GM12874 (cell line): ENCODE measurements at regions not wholly inside any gene's neighbourhood (a gene's known extent, or its start where the extent isn't known, plus 50 kb on each side); places are given as distances from the start of the nearest gene placed in this dataset.

Experiments used
- TF ChIP-seq, protein P1 (sequence below): IDR thresholded peaks from 2 replicates; pipeline ENCODE4 v1.5.1; 2011; ENCODE audit warnings: low read depth, mild to moderate bottlenecking, control low read depth, low read length, moderate library complexity; ENCODE audit not compliant: insufficient read depth

DNA sequence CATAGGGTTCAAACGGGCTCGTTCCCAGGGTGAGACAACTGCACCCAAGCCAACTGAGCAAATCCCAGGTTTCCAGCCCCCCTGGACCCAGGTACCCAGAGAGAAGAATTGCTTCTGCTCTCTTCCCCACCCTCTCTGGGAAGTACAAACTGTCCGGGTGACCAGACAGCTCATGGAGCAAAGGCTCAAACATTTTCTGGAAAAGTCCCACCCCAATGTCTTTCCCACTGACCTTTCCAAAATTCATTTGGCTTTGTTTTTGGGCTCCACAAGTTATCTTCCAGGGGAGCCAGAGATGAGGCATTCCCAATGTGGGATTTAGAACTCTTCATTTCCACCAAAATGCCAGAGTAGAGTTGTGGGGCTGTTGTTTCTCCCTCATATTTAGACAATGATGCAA lies 58.6 kb downstream of the PABIR2 start:
- TF ChIP-seq, protein P1, sequence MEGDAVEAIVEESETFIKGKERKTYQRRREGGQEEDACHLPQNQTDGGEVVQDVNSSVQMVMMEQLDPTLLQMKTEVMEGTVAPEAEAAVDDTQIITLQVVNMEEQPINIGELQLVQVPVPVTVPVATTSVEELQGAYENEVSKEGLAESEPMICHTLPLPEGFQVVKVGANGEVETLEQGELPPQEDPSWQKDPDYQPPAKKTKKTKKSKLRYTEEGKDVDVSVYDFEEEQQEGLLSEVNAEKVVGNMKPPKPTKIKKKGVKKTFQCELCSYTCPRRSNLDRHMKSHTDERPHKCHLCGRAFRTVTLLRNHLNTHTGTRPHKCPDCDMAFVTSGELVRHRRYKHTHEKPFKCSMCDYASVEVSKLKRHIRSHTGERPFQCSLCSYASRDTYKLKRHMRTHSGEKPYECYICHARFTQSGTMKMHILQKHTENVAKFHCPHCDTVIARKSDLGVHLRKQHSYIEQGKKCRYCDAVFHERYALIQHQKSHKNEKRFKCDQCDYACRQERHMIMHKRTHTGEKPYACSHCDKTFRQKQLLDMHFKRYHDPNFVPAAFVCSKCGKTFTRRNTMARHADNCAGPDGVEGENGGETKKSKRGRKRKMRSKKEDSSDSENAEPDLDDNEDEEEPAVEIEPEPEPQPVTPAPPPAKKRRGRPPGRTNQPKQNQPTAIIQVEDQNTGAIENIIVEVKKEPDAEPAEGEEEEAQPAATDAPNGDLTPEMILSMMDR: no peak

DNA sequence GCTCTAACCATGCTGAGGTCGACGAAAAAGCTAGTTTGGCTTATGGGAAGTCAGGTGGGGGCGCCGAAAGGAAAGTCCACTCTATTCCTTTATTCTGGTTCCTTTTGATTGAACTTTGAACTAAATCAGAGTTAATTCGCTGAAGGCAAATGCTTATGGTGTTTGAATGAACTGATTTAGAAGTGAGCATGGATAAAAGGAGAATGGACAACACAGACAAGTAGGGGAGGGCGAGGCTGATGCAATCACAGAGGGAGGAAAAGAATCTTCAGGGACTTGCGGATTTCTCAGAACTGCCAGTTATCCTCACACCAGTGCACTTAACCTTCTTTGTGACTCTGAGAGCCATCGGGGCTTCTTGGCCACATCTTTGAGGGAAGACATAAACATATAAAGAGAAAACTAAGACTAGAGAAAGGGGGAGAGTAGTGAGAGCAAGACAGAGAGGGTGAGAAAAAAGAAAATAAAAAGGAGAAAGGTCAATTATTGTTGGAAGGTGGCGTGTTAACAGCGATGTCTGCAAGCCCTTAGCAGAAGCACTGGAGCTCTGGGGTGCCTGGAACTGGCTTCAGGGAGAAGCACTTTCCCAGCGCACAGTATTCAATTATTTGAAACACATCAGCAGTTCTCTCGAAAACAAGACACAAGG lies 59.2 kb downstream of the PABIR2 start:
- TF ChIP-seq, protein P1: no peak

DNA sequence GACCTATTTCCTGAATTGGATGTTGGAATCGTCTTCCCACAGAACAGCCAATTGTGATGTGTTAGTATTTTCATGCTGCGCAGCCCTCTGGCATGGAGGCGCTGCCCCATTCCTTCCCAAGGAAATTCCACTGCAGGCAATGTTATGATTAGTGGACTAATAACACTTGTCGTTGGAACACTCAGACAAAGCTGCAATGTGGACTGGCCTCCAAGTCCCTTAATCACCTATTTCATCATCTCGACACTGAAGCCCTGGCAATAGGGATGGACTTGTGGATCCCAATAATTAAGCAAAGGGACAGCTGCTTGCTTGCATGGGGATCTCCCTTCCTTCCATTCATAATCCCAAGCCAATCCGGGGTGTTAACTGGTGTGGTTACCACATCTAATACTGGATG lies 59.9 kb downstream of the PABIR2 start:
- TF ChIP-seq, protein P1: no peak

DNA sequence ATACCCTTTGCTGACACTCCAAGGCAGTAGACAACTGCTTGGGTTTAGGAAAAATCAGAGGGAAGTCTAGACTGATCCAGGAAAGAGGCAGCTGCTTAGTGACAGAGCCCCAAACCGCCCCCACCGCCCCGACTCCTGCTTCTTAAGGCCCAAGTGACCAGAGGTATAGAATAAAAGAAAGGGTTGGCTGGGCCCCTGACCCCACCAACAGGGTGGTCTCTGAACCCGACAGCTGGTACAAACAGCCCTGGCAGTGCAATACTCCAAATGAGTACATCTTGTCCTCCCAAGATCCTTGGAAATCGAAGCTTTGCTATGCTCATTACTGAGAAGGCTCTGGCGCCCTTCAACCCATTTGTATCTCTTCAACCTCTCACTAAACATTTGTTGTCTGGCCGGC lies 60.6 kb downstream of the PABIR2 start:
- TF ChIP-seq, protein P1: no peak

DNA sequence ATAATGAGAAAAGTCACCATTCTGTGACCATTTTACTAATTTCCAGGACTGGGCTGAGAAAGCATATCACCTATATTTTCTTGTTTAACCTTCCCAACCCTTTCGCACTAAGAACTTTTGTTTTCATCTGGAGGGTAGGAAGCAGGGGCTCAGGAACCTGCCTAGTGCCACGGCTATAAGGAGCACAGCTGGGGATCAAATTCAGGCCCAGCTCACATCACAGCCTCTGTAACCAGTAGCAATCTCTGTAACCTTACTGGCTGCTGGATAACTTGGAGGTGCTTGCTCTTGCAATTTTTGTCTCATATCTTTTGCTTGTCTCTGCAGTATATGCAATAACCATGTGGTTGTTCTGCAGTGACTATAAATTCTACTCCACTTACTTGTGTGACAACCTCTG lies 62.0 kb downstream of the PABIR2 start:
- TF ChIP-seq, protein P1: no peak

DNA sequence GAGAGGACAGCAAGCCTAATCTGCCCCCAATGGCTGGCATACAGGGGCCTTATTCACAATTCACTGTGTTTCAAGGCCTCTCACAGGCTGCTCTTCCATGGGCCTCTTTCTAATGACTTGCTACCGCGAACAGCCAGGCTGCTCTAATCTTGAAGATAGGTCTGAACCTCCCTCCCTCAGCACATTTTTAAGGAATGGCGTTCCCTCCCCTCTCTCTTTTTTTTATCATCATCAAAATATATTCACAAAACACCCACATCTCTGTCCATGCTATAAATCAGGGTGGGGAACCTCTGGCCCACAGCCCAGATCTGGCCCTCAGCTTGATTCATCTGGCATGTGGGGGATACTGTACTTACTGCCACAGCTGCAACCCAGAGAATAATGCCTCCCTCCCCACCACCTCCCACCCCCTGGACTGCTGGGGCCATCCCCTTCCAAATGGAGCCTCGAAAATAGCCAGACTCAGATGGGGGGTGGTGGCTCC lies 62.5 kb downstream of the PABIR2 start:
- TF ChIP-seq, protein P1: no peak

DNA sequence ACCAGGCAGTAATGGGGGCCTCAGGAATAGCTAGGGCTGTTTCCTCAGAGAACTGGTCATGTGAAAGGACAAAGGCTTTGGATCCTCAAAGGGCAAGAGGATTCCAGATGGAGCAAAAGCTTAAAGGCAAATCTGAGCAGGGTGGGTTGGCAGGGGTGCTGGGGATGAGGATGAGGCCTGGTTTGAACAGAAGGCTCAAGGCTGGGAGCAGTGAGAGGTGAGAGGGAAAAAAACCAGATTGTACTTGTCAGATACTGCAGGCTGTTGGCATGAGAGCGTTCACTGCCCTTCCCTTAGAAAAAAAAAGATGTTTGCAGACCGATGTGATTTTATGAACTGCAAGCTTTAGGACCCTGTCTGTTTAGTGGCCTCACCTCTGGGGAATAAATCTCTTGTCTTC lies 63.4 kb downstream of the PABIR2 start:
- TF ChIP-seq, protein P1: no peak

DNA sequence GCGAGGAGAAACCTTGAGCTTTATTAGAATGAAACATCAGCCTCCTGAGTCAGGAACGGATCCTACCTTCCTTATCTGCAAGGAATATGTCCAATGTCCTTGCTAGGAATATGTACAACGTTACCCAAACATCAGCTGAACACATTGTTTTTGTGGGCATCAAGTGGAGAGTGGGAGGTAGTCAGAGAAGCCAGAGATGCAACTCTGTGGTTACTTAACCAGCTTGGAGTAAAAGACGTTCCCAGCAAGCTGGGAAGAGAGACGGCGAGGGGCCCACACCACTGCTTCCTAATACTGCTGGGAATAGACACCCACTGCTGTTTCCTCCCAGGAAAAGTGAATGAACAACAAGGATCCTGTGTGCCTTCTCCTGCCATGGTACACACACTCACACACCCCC lies 64.3 kb downstream of the PABIR2 start:
- TF ChIP-seq, protein P1: no peak
